Keratinocyte (primary cell): ENCODE measurements at regions not wholly inside any gene's neighbourhood (a gene's known extent, or its start where the extent isn't known, plus 50 kb on each side); places are given as distances from the start of the nearest gene placed in this dataset.

ENCODE experiments used
- CTCF ChIP-seq, 3 experiments: IDR thresholded peaks in 1 of 3; conservative IDR thresholded peaks in 1 of 3; optimal IDR thresholded peaks in 1 of 3; 2 replicates in 2 of 3; 3 replicates in 1 of 3; pipeline versions ENCODE3 to v1.5.1; 2011; ENCODE audit warnings: low read length in 3 of 3, mild to moderate bottlenecking in 3 of 3, moderate library complexity in 2 of 3, control low read depth in 1 of 3, inconsistent platforms in 1 of 3; ENCODE audit not compliant: insufficient read depth in 2 of 3; ENCODE audit errors: extremely low read depth in 1 of 3
- EZH2 ChIP-seq: IDR thresholded peaks from one replicate; pipeline ENCODE4 v1.6.1; 2012; ENCODE audit warnings: inconsistent platforms, mild to moderate bottlenecking, low read length, moderate library complexity

- no peak for TF ChIP-seq EZH2
- TF ChIP-seq CTCF (optimal IDR thresholded peaks at IDR 0.05 in 1 of 3, IDR thresholded peaks at IDR 0.05 in 1 of 3, conservative IDR thresholded peaks at IDR 0.05 in 1 of 3; ENCODE audit: extremely low read depth in 1 of 3, insufficient read depth in 2 of 3, low read length in 3 of 3): no peak
Measured at GRCh38 chr5:2876183-2876582, 124.7 kb upstream of the IRX2 start.
